ENCODE measurements at regions not wholly inside any gene's neighbourhood (a gene's known extent, or its start where the extent isn't known, plus 50 kb on each side); places are given as distances from the start of the nearest gene placed in this dataset.

DNA sequence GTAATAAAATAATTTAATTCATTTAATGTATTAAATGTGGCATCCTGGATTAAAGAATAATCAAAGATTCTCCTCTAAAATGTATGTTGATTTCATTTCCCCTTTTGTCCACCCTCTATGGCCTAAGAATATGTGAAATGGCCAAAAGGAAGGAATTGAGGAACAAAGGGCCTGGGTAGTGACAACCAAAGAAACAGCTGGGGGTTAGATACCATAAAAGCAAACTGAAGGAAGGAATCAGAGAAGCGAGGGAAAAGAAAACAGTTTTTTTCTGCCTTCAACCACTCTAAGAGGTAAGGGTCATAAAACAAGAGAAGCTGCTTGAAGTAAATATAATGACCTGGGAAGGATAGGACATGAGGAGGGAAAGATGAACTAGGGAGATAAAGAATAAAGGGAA lies 139.3 kb downstream of the FAM76B start:
- TF ChIP-seq TAF1 (IDR thresholded peaks at IDR 0.05; ENCODE audit: borderline replicate concordance, low read depth, low read length), result no peak
- no peak for TF ChIP-seq POLR2A (IDR thresholded peaks at IDR 0.05; ENCODE audit: low read depth, low read length)
- no peak for TF ChIP-seq POLR2AphosphoS5 (IDR thresholded peaks at IDR 0.05; ENCODE audit: low read depth, low read length)
